HG03066 (cell line): ENCODE measurements at regions not wholly inside any gene's neighbourhood (a gene's known extent, or its start where the extent isn't known, plus 50 kb on each side); places are given as distances from the start of the nearest gene placed in this dataset.

Experiments
- ATAC-seq: cut with Tn5 transposase; IDR thresholded peaks from one replicate; pipeline ENCODE4 v1.9.1; 2021; ENCODE audit warnings: low read depth; ENCODE audit not compliant: unreplicated experiment

DNA sequence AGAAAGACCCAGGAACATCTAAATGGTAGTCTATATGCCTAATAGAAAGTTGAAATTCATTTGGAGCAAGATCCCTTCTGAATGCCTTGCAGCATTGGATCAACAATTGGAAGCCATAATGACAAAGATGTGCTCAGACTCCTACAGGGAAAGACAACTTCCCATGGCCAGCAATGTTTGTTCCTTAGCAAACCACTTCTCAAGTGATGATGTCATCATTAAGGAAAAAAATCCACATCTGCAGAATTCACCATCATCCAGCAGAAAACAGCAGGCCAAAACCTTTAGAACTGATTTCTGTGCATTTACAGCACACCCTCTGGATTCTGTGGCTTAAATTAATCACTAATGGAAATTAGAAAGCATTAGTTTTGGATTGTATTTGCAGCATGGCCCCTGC, 82.4 kb upstream of the ZIC3 start:
- ATAC-seq, result no peak

DNA sequence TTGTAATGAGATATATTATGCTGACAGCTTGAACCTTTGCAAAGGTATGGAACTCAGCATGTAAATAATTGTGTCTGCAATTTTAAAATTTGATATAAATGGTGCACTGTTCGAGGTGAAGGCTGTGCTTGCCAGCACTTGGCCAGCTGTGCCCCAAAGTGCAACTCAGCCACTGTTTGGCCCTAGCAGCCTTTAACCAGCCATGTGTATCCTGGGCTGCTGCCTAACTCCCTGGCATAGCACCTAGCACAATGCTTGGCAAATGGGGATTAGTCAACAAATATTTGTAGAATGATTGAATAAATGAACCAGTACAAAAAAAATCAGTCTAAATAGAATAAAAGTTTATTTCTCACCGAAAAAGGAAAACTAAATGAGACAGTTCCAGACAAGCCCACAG, 83.8 kb upstream of the ZIC3 start:
- ATAC-seq, result no peak

DNA sequence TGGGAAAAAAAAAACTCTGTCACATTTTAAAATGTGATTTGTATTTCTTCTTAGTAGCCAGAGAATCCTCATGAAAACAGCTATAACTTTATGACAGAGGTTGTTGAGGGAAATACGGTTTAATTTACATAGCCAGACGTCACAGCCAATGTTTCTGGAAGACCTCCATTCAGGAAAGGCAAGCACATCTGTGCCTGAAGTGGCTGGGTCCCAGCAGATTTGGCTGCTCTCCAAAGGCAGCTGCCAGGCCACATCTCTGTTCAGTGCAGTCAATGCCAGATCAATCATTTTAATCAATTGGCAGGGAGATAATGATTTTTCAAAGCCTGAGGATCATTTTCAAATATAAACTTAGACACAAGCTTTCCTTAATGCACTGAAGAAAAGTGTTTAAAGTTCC, 86.5 kb upstream of the ZIC3 start:
- ATAC-seq, result no peak

DNA sequence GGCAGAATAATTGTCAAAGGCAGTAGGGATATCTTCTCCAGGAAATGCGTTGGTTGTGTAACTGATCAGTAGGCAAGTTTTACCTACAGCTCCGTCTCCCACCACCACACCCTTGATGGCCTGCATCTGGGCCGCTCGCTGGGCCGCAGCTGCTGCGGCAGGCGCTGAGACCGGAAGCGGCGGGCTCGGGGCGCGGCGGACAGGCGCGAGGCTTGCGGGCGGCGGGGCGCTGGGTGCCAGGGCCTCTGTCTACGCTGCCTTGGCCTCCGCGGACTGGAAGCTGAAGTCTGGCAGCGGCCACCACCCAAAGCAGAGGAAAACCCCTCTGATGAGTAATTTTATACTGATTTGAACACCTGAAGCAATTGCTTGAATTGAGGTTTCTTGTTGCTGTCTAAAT, 124.2 kb upstream of the ZIC3 start:
- no peak for ATAC-seq

DNA sequence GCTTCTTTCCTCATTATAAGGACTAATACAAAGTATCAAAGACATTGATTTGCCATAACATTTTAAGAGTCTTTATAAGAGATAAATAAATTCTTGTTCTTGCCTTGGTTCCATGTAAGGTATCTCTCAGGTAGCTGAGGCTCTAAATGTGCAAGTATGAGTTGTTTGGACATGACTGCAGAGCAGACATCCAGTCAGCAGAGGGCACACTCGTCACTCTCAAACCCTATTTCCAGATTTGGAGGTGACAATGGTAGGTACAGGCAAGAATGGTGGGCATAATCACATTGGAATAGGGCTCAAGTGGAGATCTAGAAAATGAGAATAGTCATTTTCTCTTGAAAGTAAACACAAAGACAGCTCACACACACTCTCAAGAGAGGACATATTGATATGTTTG, 133.3 kb upstream of the ZIC3 start:
- ATAC-seq, result peak; percentile 60

DNA sequence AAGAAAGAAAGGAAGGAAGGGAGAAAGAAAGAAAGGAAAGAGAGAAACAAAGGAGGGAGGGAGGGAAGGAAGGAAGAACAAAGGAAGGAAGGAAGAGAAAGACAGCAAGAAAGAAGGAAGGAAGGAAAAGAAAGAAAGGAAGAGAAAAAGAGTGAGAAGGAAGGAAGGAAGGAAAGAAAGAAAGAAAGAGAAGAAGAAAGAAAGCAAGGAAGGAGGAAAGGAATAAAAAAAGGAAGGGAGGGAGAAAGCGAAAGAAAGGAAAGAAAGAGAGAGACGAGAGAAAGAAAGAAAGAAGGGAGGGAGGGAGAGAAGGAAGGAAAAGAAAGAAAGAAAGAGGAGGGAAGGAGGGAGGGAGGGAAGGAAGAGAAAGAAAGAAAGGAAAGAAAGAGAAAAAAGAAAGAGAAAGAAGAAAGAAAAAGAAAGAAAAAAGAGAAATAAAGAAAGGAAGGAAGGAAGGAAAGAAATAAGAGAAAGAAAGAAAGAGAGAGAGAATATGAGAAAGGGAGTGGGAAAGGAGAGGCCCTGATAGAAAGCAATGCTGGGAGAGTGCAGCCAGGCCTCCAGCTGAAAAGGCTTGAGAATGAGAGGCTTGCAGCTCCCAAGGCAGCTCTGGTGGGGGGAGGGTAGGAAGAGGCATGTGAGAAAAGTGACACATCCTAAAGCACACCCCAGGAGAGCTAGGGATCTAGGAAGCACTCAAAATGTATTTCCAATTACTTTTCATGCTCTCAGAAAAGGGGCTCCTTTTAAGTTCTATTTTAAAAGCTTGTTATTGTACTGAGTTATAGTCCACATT, 134.0 kb upstream of the ZIC3 start:
- no peak for ATAC-seq

DNA sequence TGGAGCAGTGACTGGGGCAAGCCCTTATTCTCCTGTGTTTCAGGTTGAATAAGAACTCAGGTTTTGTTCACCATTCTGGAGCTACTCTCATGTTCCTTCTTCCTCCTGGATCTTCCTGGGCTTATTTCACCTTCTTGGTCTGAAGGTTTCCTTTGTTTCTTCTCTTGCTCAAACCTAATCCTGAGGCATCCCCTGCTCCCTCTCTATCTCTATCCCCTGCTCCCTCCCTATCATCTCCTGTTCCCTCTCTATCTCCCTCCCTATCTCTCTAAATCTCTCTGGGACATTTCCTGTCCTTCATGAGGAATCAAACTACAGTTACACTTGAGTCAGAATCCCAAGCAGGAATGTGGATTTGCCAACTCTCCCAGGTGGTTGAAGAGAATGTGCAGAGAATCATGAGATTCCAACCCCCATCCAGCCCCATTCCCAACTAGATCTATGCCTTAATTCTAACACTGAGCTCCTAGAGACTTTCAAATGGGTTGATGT, 134.9 kb upstream of the ZIC3 start:
- no peak for ATAC-seq

DNA sequence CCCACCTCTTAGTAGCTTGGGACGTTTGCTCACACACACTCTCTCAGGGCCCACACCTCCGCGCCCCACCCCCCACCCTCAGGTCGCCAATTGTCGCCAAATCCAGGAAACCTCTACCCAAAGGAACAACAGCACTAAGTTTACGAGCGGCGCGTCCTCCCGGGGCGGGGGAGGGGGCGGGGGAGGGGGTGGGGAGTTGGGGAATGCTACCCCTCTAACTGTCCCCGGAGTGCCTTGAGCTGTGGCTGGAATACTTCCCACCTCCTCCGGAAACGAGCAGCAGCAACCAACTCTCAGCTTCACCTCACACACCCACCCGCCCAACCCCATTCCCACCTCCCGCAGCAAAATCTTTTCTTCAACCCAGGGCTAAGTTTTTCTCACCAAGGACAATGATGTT, 135.6 kb upstream of the ZIC3 start:
- no peak for ATAC-seq

DNA sequence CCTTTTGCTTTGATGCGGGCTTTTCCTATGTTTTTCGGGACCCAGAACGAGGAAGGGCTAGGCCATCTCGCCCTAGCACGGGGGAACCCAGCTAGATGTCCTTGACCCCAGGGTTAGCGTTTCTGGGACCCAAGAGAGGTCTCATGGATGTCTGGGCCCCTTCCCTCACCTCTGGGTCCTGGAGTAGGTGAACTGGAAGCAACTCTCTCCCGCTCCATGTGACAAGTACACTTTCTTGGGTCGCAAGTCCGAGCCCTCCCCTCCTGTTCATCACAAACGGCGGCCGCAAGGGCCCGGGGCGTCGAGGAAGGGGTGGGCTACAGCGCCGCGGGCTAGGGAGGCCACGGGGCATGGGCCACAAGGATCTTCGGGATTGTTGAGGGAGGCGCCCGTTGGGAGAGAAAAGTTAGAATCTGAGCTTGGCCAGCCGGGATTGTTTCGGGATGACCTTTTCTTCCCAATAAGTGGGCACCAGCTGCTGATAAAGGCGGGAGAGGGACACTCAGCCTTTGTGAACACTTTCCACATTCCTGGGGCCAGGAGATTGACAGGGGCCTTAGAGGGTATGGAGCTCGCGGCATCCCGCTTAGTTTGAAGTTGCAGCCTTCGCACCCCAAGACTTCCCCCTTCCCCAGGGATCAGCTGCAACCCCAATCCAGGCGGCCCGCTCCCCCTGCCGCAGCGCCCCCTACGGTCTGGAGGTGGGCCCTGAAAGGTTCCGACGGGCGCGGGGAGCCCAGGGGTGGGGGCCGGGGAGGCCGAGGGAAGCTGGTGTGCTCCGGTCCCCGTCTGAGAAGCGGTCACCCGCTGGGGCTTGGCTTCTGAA, 136.9 kb upstream of the ZIC3 start:
- no peak for ATAC-seq

DNA sequence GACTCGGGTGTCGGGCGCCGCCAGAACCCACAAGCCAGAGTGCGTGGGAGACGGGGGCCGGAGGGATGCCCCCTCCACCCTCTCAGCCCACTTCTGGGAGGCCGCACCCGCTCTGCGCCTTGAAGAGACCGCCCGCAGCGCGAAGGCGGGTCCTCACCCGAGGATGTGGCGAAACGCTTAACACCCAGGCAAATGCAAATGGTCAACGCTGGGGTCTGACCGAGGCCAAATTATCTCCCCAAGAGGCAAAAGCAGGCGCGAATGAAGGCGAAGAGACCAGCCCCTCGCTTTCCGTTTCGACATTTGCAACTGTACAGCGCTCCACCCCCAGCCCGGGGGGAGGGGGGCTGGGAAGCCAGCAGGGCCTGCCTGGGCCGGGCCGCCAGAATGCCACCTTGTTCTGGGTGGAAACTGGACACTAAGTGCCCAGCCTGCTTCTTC, 137.7 kb upstream of the ZIC3 start:
- ATAC-seq, result no peak

DNA sequence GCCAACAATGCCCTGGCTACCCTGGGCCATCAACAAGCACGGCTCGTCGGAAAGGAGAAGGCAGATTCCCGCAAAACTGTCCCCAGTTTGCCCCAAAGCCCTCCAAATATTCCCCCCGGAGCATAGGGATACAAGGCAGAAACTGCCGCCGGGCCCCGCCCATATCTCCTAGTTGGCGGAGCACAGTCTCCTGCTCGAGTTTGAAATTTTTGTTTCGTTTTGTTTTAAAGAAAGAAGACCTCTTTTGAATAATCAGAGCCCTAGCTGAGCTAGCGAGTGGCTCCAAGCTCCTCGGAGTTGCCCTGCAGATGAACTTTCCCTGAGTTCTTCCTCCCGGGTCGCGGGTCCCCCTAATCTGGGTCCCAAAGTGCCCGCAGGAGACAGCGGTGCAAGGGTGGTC, 138.1 kb upstream of the ZIC3 start:
- no peak for ATAC-seq

DNA sequence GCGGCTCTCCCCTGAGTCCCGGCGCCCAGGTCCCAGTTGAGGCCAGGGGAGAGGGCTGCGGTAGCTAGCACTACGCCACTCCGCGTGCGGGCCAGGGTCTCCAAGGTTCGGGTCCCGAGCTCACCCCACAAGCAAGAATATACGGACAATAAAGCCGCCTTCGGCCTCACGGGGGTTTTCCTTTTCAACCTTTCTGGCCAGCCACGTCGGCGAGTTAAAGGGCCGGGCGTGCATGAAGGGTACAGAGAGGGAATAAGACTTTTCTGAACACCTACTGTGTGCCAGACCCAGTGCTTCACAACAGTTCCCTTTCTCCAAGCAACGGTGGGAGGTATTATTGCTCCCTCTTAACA, 138.5 kb upstream of the ZIC3 start:
- no peak for ATAC-seq

DNA sequence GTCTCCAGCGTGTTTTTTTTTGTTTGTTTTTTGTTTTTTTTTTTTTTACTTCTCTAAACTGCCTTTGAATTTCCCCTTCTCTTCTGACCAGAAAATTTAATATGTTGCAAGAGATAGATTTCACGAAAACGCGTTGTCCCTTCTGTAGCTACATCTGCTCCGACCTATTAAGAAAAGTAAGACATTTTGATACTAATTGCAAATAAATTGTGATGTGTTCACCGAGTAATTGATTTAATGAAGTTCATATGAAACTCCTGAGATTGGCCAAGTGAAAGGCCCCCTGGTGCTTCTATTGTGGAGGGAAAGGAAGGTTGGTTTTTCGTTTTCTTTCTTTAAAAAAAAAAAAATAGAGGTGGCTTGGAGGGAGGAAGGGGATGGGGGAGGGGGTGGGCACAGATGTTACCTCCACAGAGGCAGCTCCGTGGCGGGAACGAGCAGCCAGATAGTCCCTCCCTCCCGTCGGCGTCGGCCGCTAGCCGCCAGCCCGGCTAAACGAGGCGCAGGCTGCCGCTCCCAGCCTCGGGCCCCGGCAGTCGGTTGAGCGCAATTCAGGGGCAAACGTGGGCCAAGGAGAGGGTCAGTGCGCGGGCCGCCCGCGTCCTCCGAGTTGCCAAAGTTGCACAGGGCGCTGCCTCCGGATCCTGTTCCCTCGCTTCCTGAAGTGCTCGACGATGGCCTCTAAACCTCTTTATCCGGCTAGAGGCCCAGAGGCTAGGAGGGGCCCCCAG, 139.1 kb upstream of the ZIC3 start:
- no peak for ATAC-seq

DNA sequence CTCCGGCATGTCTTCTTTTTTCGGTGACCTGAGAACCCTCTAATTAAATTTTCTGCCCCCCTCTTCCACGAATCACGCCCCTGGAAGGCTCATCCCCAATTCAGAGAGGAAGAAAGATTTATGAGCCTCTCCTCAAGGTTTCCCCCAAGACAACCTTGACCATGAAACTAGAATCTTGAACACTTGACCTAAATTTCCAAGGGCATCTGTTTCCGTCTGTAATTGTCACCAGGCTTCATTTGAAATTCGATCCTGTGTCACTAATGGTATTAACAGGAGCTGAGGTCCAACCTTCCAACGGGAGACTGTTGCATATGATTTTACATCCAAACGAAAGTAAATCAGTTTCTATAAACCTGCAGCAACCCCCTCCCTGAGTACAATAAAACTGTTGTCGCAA, 139.9 kb upstream of the ZIC3 start:
- no peak for ATAC-seq

DNA sequence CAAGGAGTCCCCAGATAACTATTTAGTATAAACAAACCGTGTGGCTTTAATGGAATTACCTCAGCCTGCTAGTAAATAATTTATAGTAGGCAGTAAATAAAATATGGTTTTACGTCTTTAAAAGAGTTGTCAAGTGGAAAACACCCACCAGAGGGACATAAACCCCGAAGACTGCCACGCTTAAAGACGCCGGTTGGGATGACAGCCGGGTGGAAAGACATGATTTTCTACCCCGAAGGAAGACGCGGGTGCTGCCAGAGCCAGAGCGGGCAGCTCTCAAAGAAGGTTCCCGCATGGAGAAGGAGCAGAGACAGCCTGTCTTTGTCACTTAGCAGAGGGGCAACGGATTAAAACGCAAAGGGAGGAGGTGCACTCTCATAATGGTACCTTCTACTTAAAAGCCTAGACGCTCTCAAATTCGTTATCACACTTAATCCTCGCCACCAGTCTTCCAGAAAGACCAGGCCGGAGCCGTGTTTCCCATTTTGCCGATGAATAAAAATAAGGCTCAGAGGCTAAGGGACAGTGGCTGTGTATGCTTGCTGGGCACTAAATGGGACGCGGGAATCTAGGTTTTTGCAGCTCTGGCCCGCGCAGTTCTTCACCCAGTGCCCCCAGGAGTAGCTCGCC, 140.5 kb upstream of the ZIC3 start:
- ATAC-seq, result no peak

DNA sequence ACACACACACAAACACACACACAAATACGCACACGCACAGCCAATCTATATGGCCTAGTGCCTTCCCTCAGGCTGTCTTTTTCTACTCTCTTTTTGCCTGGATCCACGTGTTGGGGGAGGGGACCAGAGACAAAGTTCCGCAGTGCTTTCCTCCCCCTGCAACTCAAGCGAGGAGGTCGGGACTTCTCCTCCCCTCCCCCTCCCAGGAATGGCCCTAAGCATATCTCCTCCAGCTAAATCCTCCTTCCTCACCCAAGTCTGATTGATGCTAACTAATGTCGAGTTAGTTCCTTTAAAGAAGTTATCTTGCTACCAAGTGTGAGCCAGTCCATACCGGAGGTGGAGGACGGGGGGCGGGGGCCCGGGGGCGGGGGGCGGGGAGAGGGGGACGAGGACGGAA, 141.2 kb upstream of the ZIC3 start:
- ATAC-seq, result no peak

DNA sequence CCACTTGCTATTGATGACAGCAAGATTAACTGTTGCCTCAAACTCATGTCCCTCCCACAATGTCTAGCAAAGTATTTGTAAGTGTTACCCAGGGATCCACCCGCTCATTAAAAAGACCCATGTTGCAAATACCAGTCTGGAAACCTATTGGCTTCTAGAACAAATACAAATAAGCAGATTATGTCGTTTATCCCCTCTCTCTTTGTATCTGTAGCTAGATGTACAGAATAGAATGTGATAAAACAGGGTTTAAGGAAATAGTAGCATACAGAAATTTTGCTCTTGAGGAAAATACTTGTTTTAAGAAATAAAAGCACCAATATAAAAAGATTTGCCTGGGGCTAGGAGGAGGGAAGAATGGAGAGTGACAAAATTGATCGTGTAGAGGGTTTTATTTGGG, 142.7 kb upstream of the ZIC3 start:
- no peak for ATAC-seq

DNA sequence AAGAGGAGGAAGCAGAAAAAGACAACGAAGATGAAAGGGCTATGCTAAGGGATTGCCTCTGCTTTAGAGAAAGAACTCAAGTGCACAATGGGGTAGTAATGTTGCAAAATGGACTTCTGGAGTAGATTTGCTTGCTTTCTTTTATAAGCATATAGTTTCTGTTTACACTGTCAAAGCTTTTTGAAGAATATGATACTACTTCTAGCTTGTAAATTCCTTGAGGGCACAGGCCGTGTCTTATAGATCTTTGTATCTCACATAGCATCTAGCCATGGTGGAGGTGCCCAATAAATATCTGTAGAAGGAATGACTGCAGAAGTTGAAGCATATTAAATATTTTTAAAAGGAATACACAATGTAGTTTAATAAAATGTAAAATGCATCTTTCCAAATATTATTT, 147.8 kb upstream of the ZIC3 start:
- no peak for ATAC-seq

DNA sequence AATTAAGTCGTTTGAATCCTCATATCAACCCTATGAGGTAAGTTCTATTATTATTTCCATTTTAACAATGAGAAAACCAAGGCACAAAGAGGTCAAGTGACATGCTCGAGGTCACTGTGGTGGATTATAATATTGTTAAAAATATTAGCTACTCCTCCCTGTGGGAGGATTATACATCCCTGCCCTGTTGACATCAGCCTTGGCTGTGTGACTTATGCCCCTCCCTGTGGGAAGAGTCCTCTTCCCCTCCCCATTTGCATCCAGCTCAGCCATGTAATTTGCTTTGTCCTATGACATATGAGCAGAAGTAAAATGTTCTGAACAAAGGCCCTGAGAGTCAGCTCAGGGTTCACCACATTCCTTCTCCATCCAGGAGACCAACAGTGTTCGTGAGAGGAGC, 152.7 kb upstream of the ZIC3 start:
- no peak for ATAC-seq

DNA sequence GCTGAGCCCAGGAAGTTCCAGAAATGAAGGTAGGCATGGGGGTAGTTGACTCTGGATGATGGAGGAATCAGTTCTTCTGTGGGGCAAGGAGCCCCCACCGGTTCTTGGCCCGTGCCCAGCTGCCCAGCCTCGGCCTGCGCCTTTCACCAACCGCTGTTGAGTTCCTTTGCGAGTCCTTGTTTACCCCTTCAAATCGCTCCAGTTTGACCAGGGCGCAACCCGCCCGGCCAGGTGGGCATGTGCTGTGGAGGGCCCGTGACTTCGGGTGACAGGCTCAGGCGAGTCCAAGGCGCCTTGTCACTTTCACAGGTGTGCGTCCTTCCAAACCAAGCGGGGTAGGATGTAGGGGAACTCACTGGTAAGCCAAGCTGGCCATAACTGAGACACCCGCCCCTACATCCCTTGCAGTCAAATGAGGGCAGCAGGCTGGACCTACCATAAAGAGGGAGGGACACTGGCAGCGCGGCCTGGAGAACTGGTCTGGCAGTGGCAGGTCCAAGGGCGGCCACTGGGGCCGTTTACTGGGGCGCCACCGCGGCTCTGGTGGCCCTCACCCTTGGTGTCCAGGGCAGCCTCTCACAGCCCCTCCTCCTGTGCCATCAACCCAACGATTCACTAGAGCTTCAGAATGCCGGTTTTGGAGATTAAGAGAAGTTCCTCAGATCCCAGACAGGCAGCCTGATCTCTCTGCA, 160.3 kb upstream of the ZIC3 start:
- ATAC-seq, result no peak
